GM18498 (cell line): ENCODE measurements at regions not wholly inside any gene's neighbourhood (a gene's known extent, or its start where the extent isn't known, plus 50 kb on each side); places are given as distances from the start of the nearest gene placed in this dataset.
"Not testable (repeated sequence)": the region's sequence is repeated elsewhere in the genome, so short reads cannot be mapped to it uniquely, and the experiment has no call there.

ENCODE experiments used
- ATAC-seq: cut with Tn5 transposase; IDR thresholded peaks from one replicate; pipeline ENCODE4 v1.9.1; 2021; ENCODE audit warnings: mild to moderate bottlenecking, moderate library complexity; ENCODE audit not compliant: unreplicated experiment

DNA sequence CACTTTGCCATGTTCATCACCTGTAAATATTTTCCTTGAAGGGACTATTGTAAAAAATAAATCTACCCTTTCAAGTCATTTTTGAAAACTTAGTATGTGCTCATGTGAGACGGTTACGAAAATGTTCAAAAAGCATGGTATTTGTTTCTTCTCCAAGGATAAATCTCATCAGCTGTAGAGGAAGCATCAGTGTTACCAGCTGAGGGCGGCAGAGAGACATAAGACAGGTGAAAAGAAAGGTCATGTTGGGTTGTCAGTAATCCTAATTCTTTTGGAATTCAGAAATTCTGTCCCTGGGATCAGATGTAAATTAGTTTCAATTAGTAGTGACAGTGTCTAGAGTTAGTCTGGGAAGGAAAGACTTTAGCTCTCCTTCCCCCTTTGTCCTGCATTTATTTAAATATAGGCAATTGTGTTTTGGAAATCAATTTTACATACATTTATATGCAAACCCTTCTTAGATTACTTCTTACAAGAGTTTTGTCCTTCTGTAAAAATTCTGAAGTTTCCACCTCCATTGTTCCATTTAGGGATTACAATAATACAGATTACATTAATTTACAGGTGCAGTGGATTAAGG, 791.9 kb upstream of the CDH6 start:
- ATAC-seq: no peak

DNA sequence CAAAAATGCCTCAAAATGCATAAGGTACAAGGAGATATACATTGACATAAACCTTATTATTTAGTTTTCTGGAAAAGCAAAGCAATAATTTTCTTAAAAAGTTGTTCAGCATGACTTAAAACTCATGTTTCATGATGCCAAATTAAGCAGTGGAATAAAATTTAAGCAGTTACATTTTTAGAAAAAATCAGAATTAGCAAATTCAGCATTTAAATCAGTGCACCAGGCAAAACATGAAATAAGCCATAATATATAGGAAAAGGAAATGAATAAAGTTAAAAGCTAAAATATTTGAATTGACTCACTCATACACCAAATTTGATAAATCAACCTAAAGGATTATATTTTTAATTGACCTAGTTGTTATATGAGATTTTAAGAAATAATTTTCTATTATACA, 795.1 kb upstream of the CDH6 start:
- ATAC-seq: no peak

DNA sequence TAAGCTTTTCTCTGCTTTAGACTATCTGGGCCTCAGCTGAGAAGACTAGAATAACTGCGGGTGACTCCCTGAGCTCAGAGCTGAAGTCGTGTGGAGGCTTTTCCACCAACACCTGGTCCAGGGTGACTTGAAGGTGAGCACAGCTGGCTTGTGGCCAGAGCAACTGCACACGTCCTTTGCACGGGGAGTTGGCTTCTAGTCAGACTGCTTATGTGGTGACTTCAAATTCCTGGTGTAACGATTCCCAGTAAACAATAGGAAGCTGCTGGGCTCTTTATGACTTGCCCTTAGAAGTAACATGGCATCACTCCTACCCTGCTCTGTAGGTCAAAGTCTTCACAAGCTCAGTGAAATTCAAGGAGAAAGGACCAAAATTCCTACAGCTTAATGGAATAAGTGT, 800.6 kb upstream of the CDH6 start:
- no peak for ATAC-seq

DNA sequence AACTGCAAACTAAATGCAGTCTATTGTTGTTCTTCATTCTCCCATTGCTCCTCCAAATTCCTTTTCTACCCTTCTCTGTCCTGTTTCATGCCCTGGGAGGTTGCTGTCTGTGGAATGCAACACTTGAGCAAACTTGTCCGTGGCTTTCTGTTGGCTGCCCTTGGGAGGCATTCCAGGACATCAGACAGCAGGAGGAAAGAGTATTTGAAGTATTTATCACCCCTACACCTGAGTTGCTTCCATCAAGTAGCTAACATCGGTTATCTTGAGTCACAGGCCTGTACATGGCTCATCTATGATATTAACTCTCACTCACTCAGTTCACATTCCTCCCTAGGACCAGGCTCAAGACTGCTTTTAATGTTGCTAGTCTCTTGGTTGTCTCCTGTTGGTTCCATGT, 803.4 kb upstream of the CDH6 start:
- ATAC-seq: no peak

DNA sequence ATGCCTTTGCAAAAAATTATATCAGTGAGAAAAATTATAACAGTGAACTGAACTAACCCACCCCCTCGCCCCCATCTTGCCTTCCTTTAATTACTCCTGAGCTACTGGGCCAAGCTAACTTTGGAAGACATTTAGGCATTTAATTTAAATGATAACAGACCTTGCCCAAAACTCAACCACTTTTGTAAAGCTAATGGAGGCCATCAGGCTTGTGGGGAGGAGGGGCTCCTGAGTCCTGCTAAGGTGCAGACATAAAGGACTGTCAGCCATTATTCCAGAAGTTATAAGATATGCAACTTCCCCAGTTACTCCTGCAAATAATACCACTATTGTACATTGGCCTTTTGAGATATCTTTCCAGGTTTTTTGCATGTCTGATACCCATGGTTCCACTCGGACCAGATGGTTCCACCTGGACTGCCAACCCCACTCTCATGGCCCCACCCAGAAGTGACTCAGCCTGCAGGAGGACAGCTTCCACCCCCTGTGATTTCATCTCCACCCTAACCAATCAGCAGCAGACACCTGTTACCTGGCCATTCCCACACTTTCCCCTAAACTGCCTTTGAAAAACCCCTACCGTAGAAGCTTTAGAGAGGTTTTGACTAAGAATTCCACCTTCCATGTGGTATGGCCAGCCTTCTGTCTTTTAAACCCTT, 805.4 kb upstream of the CDH6 start:
- ATAC-seq: no peak

DNA sequence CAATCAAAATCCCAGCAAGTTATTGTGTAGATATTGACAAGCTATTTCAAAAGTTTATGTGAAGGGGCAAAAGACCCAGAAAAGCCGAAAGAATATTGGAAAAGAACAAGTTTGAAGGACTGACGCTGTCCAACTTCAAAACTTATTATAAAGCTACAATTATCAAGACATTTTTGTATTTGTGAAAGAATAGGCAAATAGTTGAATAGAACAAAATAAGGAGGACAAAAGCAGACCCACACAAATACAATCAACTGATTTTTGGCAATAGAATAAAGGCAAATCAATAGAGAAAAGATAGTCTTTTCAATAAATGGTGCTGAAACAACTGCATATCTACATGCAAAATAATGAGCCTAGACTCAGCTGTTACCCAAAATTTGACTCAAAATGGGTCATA, 807.7 kb upstream of the CDH6 start:
- no peak for ATAC-seq

DNA sequence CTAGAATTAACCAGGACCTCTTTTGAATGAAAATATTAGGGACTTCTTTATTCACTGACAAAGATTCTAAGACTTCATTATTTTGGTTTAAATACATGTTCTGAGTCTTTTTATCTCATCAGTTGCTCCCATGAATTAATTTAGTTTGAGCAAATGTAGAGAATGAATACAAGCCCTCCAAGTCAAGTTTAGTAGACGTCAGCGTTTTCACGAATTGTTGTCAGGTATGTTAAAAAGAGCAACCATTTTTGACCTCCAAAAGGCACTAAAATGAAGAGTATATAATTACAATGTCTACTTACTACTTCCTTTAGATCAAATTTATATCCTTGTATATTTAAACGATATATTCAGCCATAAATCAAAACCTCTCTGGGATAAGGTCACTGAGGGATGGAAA, 809.3 kb upstream of the CDH6 start:
- ATAC-seq: no peak

DNA sequence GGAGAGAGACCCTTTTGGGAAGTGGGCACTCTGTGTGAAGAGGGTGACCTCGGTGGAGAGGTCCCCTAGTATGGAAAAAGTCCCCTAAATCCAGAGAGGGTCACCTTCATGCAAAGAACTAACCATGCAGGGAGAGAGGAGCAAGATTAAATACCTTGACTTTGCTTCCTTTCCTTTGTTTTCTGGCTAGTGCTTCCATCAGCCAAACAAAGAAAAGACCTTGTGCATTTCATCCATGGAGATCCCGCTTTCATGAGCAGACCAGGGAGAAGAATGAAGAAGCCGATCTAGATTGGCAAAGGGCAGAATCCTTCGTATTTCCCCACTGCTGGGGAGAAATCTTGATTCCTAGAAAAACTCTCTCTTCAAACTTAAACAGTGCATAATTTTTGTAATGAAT, 813.3 kb upstream of the CDH6 start:
- no peak for ATAC-seq

DNA sequence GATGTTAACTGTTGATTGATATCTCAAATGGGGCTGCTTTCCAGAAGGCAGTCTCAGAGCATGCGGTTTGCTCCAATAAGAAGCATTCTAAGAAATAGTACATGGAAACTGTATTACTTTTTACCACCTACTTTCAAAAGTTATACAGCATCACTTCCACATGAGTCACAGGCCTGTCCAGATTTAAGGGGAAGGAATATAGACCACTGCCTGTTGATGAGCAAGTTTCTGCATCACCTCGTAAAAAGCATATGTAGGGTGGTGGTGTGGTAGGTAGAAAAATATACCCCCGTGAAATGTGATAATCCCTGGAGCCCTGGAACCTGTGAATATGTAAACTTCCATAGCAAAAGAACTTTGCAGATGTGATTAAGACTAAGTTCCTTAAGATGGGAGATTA, 816.6 kb upstream of the CDH6 start:
- no peak for ATAC-seq

DNA sequence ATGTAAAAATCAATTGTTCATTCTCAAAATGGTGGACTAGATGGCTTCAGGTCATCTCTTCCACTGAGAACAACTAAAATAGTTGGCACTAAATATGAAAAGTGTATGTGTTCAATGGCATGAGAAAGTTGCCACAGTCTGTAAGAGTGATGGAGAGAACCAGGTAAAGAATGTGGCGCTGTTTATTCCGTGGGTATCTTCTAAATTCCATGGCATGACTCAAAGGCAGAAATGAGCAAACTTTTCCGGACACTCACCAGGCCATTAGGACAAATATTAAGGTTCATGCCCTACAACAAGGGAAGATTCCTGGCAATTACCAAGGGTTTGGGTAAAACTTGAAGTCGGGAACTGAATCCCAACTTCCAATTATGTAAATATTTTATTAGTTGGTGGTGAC, 825.4 kb upstream of the CDH6 start:
- no peak for ATAC-seq

DNA sequence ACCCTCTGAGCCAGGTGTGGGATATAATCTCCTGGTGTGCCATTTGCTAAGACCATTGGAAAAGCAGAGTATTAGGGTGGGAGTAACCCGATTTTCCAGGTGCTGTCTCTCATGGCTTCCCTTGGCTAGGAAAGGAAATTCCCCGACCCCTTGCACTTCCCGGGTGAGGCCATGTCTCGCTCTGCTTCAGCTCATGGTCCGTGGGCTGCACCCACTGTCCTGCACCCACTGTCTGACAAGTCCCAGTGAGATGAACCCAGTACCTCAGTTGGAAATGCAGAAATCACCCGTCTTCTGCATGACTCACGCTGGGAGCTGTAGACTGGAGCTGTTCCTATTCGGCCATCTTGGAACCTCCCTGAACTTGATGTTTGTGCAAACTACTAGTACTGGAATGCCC, 828.5 kb upstream of the CDH6 start:
- not testable (repeated sequence) for ATAC-seq

DNA sequence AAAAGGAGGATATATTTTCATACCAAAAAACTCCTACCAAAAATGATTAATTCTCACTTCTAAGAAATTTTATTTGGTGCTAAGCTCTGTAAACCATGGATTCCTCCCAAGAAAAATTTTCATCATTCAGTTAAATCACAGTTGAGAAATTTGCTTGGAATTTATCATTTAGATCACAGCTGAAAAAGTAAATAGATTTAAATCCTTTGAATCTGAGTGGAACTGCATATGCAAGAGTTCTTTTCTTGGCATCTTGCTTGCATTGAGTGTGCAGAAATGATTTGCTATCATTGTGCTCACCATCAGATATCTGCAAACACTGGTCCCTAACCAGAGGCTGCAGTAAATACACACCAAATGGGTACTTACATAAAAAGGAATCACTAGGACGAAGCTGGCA, 836.1 kb upstream of the CDH6 start:
- no peak for ATAC-seq

DNA sequence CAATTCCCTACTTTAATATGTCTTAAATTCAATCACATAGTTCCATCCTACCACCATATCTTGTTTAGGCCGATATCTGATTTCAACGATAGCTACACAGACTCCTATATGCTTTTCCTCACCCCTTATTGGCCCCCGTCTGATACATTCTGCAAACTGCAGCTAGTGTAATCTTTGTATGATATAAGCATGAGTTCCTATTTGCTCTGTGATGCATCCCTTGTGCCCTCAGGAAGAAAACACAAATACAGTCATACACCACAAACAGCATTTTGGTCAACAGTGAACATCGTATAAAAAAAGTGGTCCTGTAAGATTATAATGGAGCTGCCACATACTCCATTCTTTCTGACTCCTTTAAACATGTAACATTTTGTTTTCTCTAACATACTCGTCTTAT, 837.8 kb upstream of the CDH6 start:
- ATAC-seq: no peak

DNA sequence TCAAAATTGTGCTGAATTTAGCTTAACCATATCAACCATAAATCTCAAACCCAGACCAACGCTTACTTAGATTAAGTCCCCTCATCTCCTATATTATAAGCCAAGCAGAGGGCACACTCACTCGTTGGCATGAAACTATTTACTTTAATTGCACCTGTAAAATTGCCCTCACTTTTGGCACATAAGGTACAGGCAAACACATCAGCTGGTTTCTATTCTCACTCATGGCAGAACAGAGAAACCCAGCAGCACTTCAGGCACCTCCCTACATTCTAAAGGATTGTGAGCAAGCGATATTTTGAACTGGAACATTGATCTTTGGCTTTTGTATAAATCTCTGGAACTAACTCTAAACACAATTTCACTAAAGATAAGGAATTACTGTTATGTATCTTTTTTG, 845.6 kb upstream of the CDH6 start:
- ATAC-seq: no peak

DNA sequence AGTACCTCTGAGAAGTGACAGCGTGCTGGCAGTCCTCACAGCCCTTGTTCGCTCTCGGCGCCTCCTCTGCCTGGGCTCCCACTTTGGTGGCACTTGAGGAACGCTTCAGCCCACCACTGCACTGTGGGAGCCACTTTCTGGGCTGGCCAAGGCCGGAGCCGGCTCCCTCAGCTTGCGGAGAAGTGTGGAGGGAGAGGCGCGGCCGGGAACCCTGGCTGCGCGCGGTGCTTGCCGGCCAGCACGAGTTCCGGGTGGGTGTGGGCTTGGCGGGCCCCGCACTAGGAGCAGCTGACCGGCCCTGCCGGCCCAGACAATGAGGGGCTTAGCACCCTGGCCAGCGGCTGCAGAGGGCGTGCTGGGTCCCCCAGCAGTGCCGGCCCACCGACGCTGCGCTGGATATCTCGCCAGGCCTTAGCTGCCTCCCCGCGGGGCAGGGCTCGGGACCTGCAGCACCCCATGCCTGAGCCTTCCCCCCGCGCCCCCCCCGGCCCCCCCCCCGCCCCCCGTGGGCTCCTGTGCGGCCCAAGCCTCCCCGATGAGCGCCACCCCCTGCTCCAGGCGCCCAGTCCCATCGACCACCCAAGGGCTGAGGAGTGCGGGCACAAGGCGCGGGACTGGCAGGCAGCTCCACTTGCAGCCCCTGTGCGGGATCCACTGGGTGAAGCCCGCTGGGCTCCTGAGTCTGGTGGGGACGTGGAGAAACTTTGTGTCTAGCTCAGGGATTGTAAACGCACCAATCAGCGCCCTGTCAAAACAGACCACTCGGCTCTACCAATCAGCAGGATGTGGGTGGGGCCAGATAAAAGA, 847.7 kb upstream of the CDH6 start:
- ATAC-seq: not testable (repeated sequence)

DNA sequence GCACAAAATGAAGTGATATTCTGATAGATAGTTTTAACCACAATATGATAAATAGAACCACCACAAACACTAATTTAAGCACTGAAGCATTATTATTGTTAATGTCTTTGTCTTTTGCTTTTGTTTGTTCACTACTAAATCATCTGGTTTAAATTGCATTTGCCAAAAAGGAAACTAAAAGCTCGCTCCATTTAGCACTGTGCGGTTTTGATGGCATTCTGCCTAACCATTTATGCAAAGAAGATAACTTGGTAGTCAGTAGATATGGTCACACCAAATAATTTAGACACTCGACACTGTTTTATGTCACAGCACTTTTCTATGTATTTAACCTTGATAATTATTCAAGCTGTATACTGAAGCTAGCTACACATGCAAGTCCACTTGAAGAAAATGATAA, 849.8 kb upstream of the CDH6 start:
- ATAC-seq: no peak

DNA sequence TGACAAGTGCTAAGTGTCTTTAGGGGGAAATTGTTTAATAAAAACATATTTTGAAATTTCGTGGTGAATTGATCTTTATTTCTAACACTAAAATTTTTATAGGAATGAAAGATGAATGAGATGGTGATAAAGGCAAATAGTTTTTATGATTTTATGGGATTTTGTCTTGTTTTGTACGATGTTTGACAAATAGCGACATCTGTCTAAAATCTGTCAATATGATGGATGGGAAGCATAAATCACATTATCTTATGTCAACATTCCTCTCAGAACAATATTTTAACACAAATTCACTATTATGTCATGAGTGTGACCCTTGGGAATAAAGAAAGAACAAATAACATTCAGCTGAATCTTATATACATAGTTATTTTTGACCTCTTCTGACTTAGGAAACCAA, 852.0 kb upstream of the CDH6 start:
- no peak for ATAC-seq

DNA sequence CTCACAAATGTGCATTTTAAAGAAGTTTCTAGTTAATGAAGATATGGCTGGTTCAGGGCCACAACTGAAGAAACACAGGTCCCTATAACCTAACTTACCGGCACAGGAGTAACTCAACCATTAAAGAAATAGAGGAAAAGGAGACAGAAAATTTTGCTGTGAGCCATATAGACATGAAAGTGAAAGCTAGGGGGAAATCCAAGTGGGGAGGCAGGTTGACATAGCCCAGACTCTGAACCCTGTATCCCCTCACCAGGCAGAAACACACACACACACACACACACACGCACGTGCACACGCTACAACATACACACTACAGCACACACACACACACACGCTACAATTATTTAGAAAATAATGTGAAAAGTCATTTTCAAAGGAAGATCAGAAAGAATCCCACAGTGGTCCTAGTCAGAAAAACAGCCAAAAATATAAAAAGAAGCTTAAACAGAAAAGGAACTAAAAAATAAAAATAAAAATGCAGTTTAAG, 856.4 kb upstream of the CDH6 start:
- ATAC-seq: no peak

DNA sequence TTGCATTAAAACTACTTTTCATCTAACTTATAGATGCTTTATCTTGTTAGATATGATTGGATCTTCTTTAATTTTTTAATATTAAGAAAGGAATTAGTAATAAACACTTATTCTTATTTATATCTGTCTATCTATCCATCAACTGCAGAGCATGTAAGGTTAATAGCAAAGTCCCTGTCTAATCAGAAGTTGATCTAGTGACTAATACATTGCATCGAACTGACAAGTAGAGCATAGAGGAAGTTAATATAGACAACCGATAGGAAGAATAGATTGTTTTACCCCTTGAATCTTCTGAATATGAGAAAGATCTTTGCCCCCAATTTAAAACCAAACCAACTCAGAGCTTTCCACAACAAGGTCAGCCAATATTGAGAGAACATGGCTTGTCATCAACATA, 862.0 kb upstream of the CDH6 start:
- no peak for ATAC-seq

DNA sequence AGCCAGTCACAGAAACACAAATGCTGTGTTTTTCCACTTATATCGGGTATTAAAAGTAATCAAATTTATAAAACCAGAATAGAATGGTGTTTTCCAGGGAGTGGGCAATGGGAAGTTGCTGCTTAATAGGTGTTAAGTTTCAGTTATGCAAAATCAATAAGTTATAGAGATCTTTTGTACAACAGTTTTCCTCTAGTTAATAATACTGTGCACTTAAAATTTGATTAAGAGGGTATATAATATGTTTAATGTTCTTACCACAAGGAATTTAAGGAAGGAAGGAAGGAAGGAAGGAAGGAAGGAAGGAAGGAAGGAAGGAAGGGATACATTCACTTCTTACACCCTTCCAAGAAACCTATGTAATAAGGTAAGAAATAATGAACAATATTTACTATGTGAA, 867.7 kb upstream of the CDH6 start:
- ATAC-seq: no peak

DNA sequence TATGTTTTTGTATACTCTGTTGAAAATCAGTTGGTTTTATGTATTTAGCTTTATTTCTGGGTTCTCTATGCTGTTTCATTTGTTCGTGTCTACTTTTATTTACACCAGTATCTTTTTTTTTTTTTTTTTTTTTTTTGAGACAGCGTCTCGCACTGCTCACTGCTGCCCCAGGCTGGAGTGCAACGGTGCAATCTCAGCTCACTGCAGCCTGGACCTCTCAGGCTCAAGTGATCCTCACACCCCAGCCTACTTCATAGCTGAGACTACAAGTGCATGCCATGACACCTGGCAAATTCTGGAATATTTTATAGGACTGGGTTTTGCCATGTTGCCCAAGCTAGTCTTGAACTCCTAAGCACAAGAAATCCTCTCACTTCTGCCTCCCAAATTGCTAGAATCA, 869.4 kb upstream of the CDH6 start:
- ATAC-seq: no peak

DNA sequence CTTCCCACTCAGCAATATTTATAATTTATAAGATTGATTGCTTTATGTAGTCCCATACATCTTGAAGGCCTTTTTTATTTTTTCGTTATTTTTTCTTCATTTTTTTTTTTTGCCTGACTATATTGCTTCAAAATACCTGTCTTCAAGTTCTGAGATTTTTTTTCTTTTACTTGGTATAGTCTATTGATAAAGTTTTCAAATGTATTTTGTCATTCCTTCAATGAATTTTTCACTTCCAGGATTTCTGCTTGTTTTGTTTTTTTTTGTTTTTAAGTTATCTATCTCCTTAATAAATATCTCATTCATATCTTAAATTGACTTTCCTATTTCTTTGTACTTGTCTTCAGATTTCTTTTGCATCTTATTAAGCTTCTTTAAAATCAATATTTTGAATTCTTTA, 905.6 kb upstream of the CDH6 start:
- no peak for ATAC-seq
